Stomach (tissue), 4 donors: ENCODE measurements at regions not wholly inside any gene's neighbourhood (a gene's known extent, or its start where the extent isn't known, plus 50 kb on each side); places are given as distances from the start of the nearest gene placed in this dataset.

Source experiments
- EP300 ChIP-seq: sonication (generic); formaldehyde crosslinking; IDR thresholded peaks from one replicate; pipeline ENCODE4 v1.6.1; 2017; ENCODE audit warnings: antibody characterized with exemption
- POLR2A ChIP-seq, 4 donors: fragments of 450-650 bp; IDR thresholded peaks; one replicate each; pipeline ENCODE4 v1.6.1; 2016; ENCODE audit warnings: antibody characterized with exemption in 4 of 4, control low read depth in 2 of 4, mild to moderate bottlenecking in 1 of 4, moderate library complexity in 1 of 4
- POLR2AphosphoS5 ChIP-seq, 3 donors: sonication (generic); formaldehyde crosslinking; IDR thresholded peaks; one replicate each; pipeline ENCODE4 v1.6.1; 2016; ENCODE audit warnings: antibody characterized with exemption in 3 of 3
- TF ChIP-seq, protein P1 (sequence below), 7 experiments: fragments of 450-650 bp in 4 of 7; fragments of 200-600 bp in 3 of 7; sonication (generic) in 3 of 7; IDR thresholded peaks; one replicate each; pipeline ENCODE4 v1.5.1; 2016 to 2019; ENCODE audit warnings: antibody characterized with exemption in 7 of 7, control low read depth in 2 of 7, mild to moderate bottlenecking in 1 of 7

DNA sequence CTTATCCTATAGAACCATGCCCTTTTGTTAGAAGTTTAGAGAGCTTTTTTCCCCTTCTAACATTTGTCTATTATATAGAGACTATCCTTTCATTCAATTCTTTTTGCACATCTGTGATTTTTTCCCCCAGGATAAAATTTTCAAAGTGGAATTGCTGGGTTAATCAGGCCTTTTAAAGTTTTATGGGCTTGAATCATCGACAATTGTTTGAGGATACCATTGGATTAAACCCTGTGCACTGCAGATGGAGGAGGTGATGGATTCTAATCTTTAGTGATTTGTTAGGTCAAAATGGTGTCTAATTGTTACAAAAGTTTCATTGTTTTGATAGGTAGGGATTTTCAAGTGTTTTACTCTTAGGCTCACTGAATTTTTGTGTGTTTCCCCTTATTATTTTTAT, 463.7 kb upstream of the CFAP20DC start:
- TF ChIP-seq, protein P1, sequence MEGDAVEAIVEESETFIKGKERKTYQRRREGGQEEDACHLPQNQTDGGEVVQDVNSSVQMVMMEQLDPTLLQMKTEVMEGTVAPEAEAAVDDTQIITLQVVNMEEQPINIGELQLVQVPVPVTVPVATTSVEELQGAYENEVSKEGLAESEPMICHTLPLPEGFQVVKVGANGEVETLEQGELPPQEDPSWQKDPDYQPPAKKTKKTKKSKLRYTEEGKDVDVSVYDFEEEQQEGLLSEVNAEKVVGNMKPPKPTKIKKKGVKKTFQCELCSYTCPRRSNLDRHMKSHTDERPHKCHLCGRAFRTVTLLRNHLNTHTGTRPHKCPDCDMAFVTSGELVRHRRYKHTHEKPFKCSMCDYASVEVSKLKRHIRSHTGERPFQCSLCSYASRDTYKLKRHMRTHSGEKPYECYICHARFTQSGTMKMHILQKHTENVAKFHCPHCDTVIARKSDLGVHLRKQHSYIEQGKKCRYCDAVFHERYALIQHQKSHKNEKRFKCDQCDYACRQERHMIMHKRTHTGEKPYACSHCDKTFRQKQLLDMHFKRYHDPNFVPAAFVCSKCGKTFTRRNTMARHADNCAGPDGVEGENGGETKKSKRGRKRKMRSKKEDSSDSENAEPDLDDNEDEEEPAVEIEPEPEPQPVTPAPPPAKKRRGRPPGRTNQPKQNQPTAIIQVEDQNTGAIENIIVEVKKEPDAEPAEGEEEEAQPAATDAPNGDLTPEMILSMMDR (IDR thresholded peaks at IDR 0.05) = no peak
- TF ChIP-seq POLR2A (IDR thresholded peaks at IDR 0.05) (no peak), EP300 (no peak), POLR2AphosphoS5 (IDR thresholded peaks at IDR 0.05) (no peak)
